Ectodermal cell (in vitro differentiated cells): ENCODE measurements at regions not wholly inside any gene's neighbourhood (a gene's known extent, or its start where the extent isn't known, plus 50 kb on each side); places are given as distances from the start of the nearest gene placed in this dataset.

ENCODE experiments used
- H3K27ac ChIP-seq: 2 replicates; pipeline ENCODE4 v1.7.0; 2013; ENCODE audit warnings: mild to moderate bottlenecking, low read depth, low read length; ENCODE audit not compliant: insufficient read depth, poor library complexity, severe bottlenecking
- H3K27me3 ChIP-seq: 2 replicates; pipeline ENCODE4 v1.7.0; 2013; ENCODE audit warnings: mild to moderate bottlenecking, low read length; ENCODE audit not compliant: insufficient read depth, control insufficient read depth, poor library complexity, severe bottlenecking
- H3K36me3 ChIP-seq: one replicate; pipeline ENCODE4 v1.7.0; 2013; ENCODE audit warnings: low read length; ENCODE audit not compliant: control insufficient read depth, insufficient read depth
- H3K4me1 ChIP-seq: one replicate; pipeline ENCODE4 v1.7.0; 2013; ENCODE audit warnings: low read length; ENCODE audit not compliant: control insufficient read depth, insufficient read depth
- H3K4me3 ChIP-seq: 2 replicates; pipeline ENCODE4 v1.7.0; 2013; ENCODE audit warnings: low read depth, low read length, control low read depth; ENCODE audit not compliant: insufficient read depth
- H3K9me3 ChIP-seq: 2 replicates; pipeline ENCODE4 v1.7.0; 2013; ENCODE audit warnings: mild to moderate bottlenecking, low read length, moderate library complexity; ENCODE audit not compliant: control insufficient read depth
- WGBS, 2 experiments: methylation state at CpG; one replicate each; pipeline ENCODE4 v1.1.7; 2013; ENCODE audit warnings: missing lambda C conversion rate in 2 of 2; 5-methylcytosine and 5-hydroxymethylcytosine counted together

DNA sequence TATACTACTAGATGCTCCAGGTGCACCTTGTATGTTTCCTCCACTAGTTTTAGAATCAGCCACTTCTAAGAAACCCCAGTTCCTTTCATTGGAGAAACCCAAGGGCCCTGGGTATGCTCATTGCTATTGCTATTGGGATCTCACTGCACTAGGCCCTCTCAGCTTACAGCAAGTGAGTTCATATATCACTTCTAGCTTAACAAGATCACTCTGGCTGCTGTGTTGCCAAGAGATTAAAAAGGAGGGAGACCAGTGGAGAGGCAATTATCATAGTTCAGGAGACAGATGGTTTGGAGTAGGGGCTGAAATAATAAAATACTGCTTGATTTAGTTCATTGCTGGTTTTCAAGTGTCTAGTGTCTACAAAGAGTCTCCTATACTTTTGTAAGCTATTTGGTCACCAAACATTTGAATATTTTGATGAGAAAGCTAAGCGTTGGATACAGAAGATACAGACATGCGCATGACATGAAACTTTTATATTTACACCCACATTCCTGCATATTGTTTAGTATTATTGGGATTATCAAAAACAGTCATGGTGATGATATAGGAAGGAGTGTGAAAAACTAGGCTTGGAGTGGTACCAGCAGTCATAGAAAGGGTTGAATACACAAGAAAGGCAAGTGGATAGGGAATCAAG lies 671.9 kb downstream of the ADGRL2 start:
- Histone ChIP-seq H3K36me3 (no peaks in the 10 kb centered on the region), H3K4me3 (no peak overlapping the region), H3K4me1 (no peaks in the 10 kb centered on the region), H3K27ac (no peak overlapping the region), H3K27me3 (no peaks in the 10 kb centered on the region), H3K9me3 (no peaks in the 10 kb centered on the region)
- 100% methylated on average over 1 of the region's 2 CpGs; no CpG with 5 or more reads in 1 of the 2 experiments for WGBS, 2 experiments

DNA sequence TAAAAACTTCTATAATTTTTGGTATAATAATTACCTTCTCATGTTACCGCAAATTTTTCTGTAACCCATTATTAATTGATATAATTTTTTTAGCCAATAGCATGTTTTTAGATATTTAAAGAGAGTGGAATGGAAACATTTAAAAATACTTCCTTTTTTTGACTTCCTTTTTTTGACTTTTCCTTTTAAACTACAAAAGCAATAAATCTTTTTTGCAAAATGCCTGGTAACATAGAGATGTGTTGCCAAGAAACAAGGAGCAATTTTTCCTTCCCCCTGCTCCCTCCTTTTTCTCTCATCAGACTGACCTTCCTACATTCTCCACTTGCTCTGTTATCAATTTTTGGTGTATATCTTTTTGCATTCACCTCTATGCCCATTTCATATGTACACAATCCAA lies 666.2 kb downstream of the ADGRL2 start:
- no CpG with 5 or more reads among the region's 1 CpG for WGBS, 2 experiments
- Histone ChIP-seq H3K36me3 (no peaks in the 10 kb centered on the region), H3K27me3 (no peaks in the 10 kb centered on the region), H3K9me3 (no peaks in the 10 kb centered on the region), H3K27ac (no peak overlapping the region), H3K4me3 (no peak overlapping the region), H3K4me1 (no peaks in the 10 kb centered on the region)

DNA sequence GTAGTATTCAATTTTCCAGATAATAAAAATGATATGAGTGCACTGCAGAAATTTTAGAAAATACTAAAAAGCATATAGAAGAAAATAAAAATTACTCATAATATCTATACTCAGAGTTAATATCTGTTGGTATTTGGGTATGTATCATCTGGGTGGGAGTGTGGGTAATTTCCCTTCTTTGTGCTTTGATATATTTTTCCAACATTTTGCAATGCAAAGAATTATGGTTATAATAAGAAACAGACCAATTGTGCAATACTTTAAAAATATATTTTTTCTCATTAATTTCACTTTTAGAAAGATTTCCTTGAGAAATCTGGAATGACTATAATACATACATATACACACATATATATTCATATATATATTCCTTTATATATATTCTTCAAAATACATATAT lies 665.7 kb downstream of the ADGRL2 start:
- Histone ChIP-seq H3K9me3 (no peaks in the 10 kb centered on the region), H3K27ac (no peak overlapping the region), H3K4me1 (no peaks in the 10 kb centered on the region), H3K4me3 (no peak overlapping the region), H3K36me3 (no peaks in the 10 kb centered on the region), H3K27me3 (no peaks in the 10 kb centered on the region)

DNA sequence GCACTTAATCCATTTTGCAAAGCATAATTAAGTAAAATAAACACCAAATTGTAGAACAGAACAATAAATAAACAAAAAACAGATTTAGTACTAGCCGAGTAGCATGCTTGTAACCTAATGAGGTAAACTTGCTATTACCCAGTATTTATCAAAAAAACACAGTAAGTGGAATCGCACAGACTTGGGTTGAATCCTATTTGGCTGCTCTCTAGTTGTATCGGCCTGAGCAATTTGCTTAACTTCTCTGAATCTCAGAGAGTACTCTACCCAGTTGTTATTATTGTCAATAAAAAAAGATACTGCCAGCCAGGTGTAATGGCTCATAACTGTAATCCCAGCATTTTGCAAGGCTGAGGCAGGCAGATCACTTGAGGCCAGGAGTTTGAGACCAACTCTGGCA lies 664.3 kb downstream of the ADGRL2 start:
- Histone ChIP-seq H3K4me3 (no peak overlapping the region), H3K27me3 (no peaks in the 10 kb centered on the region)

DNA sequence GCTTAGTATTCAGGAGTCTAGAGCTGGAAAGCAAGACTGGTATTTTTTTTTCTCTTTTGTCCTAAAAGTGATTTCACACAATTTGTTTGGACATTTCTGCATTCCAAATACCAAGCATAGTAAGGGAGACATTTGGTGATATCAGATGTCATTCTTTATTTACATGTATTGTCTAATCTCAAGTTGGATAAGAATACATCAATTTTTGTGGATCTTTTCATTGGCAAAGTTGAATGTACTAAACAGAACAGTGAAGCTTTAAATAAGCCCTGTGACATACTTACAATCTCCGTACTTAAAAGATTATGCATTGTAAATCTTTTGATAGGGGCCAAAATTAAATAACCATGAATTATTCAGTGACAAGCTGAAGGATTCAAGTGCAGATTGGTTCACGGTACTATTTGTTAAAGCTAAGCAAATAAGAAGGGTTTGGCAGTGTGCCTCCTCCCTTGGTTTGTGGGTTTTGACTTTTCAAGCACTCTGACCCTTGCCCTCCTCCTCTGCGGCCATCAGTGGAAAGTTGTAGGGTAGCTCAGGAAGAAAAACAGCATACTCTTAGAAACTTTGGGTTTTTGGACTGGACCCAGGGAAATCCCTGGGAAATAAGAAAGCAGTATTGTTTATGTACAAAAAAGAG lies 663.7 kb downstream of the ADGRL2 start:
- 14 to 50% methylated on average over 1 to 3 of the region's 3 CpGs for WGBS, 2 experiments
- Histone ChIP-seq H3K27ac (no peak overlapping the region), H3K36me3 (no peaks in the 10 kb centered on the region), H3K4me3 (no peak overlapping the region), H3K9me3 (no peaks in the 10 kb centered on the region), H3K27me3 (no peaks in the 10 kb centered on the region), H3K4me1 (no peaks in the 10 kb centered on the region)

More for the DNA sequence above, 664.3 kb downstream of the ADGRL2 start:
- 92% methylated on average over 3 of the region's 3 CpGs for WGBS, 2 experiments
- no peaks in the 10 kb centered on the region for H3K9me3 ChIP-seq
- H3K4me1 ChIP-seq: no peaks in the 10 kb centered on the region
- no peak overlapping the region for H3K27ac ChIP-seq
- no peaks in the 10 kb centered on the region for H3K36me3 ChIP-seq

DNA sequence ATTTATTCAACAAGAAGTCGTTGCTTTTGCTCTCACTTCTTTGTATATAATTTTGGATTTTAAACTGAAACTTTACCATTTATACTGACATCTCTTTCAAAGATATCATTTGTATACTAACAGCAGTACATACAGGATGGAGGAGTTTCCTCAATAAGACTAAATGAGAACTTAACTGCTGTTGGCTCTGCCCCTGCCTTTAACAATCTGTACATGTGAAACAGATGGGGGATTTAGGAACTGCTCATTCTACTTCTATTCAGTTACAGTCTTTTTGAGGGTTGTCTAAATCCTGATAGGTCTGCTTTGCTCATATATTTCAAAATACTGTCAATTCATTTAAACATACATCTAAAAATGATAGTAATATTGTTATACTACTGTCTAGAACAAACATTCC lies 663.2 kb downstream of the ADGRL2 start:
- H3K9me3 ChIP-seq: no peaks in the 10 kb centered on the region
- no peak overlapping the region for H3K27ac ChIP-seq
- WGBS, 2 experiments: no CpG with 5 or more reads among the region's 1 CpG

DNA sequence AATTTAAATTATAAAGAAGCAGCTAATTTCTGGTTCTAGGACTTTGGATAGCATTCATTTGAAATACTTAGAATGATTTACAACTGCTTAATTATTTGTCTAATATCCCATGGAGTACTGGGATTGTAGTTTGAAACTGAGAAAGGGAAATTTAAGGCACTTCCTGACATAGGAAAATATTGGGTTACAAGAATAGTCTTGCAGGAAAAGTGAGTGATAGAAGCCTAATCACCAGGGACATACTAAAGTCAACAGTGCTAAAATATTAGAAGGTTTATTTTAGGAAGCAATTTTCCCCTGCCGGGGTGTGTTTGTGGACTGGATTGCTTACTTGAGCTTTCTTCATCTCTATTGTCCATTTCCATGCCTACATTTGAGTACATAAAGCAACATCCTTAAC lies 661.6 kb downstream of the ADGRL2 start:
- no peaks in the 10 kb centered on the region for H3K27me3 ChIP-seq
- H3K36me3 ChIP-seq: no peaks in the 10 kb centered on the region
- no peak overlapping the region for H3K27ac ChIP-seq
- H3K4me1 ChIP-seq: no peaks in the 10 kb centered on the region
- no peak overlapping the region for H3K4me3 ChIP-seq
- no peaks in the 10 kb centered on the region for H3K9me3 ChIP-seq
- 100% methylated on average over 1 of the region's 1 CpG; no CpG with 5 or more reads in 1 of the 2 experiments for WGBS, 2 experiments

More for the DNA sequence above, 663.2 kb downstream of the ADGRL2 start:
- no peaks in the 10 kb centered on the region for H3K4me1 ChIP-seq
- no peaks in the 10 kb centered on the region for H3K27me3 ChIP-seq
- no peaks in the 10 kb centered on the region for H3K36me3 ChIP-seq
- H3K4me3 ChIP-seq: no peak overlapping the region

DNA sequence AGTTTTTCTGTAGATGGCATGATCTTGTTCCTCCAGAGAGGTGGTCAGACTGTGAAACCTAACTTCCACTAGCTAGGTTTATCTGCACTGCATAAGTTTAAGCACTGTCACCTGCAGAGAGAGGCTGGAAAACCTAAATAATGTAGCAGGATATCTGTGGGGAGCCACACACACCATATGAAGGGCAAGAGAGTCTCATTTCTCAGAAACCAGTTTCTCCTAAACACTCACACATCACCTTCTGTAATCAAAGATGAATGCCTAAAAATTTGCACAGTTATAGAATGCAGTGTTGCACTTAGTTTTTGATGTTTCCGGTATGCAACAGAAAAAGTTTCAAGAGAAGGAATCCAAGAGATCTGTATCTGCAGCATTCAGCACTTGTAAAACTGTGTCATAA lies 654.6 kb downstream of the ADGRL2 start:
- Histone ChIP-seq H3K4me3 (no peak overlapping the region), H3K27ac (no peak overlapping the region), H3K27me3 (no peaks in the 10 kb centered on the region), H3K9me3 (no peaks in the 10 kb centered on the region), H3K4me1 (no peaks in the 10 kb centered on the region), H3K36me3 (no peaks in the 10 kb centered on the region)
- WGBS, 2 experiments: 96 to 97% methylated on average over 1 of the region's 1 CpG

DNA sequence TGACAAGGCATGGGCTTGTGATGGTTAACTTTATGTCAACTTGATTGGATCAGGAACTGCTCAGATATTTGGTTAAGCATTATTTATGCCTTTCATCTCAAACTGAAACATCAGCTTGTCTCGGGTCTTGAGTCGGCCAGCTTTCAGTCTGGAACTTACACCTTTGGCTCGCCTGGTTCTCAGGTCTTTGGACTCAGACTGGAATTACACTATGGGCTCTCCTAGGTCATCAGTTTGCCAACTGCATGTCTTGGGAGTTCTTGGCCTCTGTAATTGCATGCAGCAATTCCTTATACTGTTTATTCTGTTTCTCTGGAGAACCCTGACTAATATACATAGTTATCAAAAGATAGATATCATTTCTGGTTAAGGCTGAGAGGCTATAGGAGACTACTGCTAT lies 653.7 kb downstream of the ADGRL2 start:
- 91 to 98% methylated on average over 3 of the region's 3 CpGs for WGBS, 2 experiments

DNA sequence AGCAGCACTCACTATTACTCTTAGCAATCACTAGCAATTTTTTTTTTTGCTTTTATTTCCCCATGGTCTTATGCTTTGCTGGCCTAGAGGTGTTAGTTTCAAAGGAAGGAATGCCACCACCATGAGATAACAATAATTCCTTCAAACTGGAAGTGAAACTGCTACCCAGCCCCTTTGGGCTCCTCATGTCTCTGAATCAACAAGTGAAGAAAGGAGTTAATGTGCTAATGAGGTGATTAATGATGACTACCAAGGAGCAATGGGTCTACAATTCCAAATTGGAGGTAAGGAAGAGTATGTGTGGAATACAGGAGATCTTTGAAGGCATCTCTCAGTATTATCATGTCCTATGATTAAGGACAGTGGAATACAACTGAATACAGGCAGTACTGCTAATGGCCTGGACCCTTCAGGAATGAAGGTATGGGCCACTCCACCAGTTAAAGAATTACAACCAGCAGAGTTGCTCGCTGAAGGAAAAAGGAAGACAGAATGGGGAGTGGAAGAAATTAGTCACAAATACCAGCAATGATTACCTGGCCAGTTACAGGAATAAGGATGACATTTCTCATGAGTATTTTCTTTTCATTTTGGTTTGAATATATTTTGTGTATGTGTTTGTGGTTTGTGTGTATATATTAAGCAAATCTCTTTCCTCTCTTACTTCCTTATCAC lies 652.9 kb downstream of the ADGRL2 start:
- no peak overlapping the region for H3K27ac ChIP-seq
- no peaks in the 10 kb centered on the region for H3K4me1 ChIP-seq
- no peak overlapping the region for H3K4me3 ChIP-seq
- WGBS, 2 experiments: 94 to 95% methylated on average over 1 of the region's 1 CpG
- H3K36me3 ChIP-seq: no peaks in the 10 kb centered on the region
- no peaks in the 10 kb centered on the region for H3K27me3 ChIP-seq
- H3K9me3 ChIP-seq: no peaks in the 10 kb centered on the region

More for the DNA sequence above, 653.7 kb downstream of the ADGRL2 start:
- no peaks in the 10 kb centered on the region for H3K27me3 ChIP-seq
- no peak overlapping the region for H3K27ac ChIP-seq
- no peak overlapping the region for H3K4me3 ChIP-seq
- H3K9me3 ChIP-seq: no peaks in the 10 kb centered on the region
- H3K4me1 ChIP-seq: no peaks in the 10 kb centered on the region
- no peaks in the 10 kb centered on the region for H3K36me3 ChIP-seq
